ENCODE measurements at regions not wholly inside any gene's neighbourhood (a gene's known extent, or its start where the extent isn't known, plus 50 kb on each side); places are given as distances from the start of the nearest gene placed in this dataset.

- TF ChIP-seq EGR1 (IDR thresholded peaks at IDR 0.05; ENCODE audit: borderline replicate concordance in 1 of 2, low read depth in 2 of 2, low read length in 2 of 2) (no peak), CTCF (IDR thresholded peaks at IDR 0.05 in 2 of 3, conservative IDR thresholded peaks at IDR 0.05 in 1 of 3; ENCODE audit: control insufficient read depth in 2 of 3, extremely low read depth in 1 of 3, insufficient read depth in 1 of 3, low read depth in 3 of 3, low read length in 3 of 3) (no peak), PAX8 (IDR thresholded peaks at IDR 0.05) (no peak), SMC3 (IDR thresholded peaks at IDR 0.05; ENCODE audit: borderline replicate concordance, low read length) (no peak), TAF1 (IDR thresholded peaks at IDR 0.05; ENCODE audit: borderline replicate concordance, low read depth, low read length) (no peak), MAX (IDR thresholded peaks at IDR 0.05; ENCODE audit: low read depth, low read length) (no peak), USF2 (IDR thresholded peaks at IDR 0.05; ENCODE audit: borderline replicate concordance, low read depth, low read length) (no peak), ZZZ3 (IDR thresholded peaks at IDR 0.05; ENCODE audit: control insufficient read depth, insufficient read length, low read depth) (no peak)
These were observed 172.0 kb downstream of the C12orf75 start for GRCh38 chr12:105502426-105502930.
